IMR-90 (cell line): ENCODE measurements at regions not wholly inside any gene's neighbourhood (a gene's known extent, or its start where the extent isn't known, plus 50 kb on each side); places are given as distances from the start of the nearest gene placed in this dataset.

Experiments
- ATAC-seq: fragments of 200-7000 bp; cut with Tn5 transposase; 2 replicates; pipeline ENCODE4 v1.9.1; 2020; ENCODE audit warnings: low read depth, mild to moderate bottlenecking, moderate library complexity
- BruUV-seq: library from RNA; stranded (reverse); fragments of 400-500 nt; replicated peaks from 2 replicates; lab custom pipeline; 2021; lab: Mats Ljungman, UMichigan
- CTCF ChIA-PET: fragments of 300-600 bp; formaldehyde crosslinking; extraction: SDS; loops from one replicate; lab custom pipeline; 2021; ENCODE audit warnings: antibody characterized with exemption; lab: Yijun Ruan, JAX
- POLR2A ChIA-PET: fragments of 300-600 bp; sonication (Branson Sonifier 250); formaldehyde crosslinking; loops from one replicate; lab custom pipeline; 2022; ENCODE audit warnings: antibody characterized with exemption; ENCODE audit not compliant: unreplicated experiment; lab: Charles Lee
- DNase-seq: peaks from one replicate; pipeline ENCODE4 v3.0.0; 2013
- H2AFZ ChIP-seq: replicated peaks from 2 replicates; pipeline ENCODE3; 2013; ENCODE audit warnings: low read length, mild to moderate bottlenecking; ENCODE audit not compliant: poor library complexity
- H2AK5ac ChIP-seq: 2 replicates; pipeline ENCODE4 v1.6.1; 2013; ENCODE audit warnings: low read depth, low read length, inconsistent platforms
- H2AK9ac ChIP-seq: replicated peaks from 2 replicates; pipeline ENCODE3; 2013; ENCODE audit warnings: mild to moderate bottlenecking, low read depth, low read length, moderate library complexity; ENCODE audit not compliant: poor library complexity
- H2BK120ac ChIP-seq: 2 replicates; pipeline ENCODE4 v1.6.1; 2013; ENCODE audit warnings: low read depth, low read length, inconsistent platforms
- H2BK15ac ChIP-seq: 3 replicates; pipeline ENCODE4 v1.6.1; 2013; ENCODE audit warnings: low read depth, low read length, inconsistent platforms
- H2BK20ac ChIP-seq: 2 replicates; pipeline ENCODE4 v1.6.1; 2013; ENCODE audit warnings: low read depth, mild to moderate bottlenecking, inconsistent platforms, low read length, moderate library complexity
- H2BK5ac ChIP-seq: 2 replicates; pipeline ENCODE4 v1.6.1; 2013; ENCODE audit warnings: mild to moderate bottlenecking, low read depth, low read length, inconsistent platforms; ENCODE audit not compliant: poor library complexity, severe bottlenecking
- H3K14ac ChIP-seq: replicated peaks from 2 replicates; pipeline ENCODE4 v1.6.1; 2013; ENCODE audit warnings: low read depth, low read length, inconsistent platforms
- H3K18ac ChIP-seq: 2 replicates; pipeline ENCODE4 v1.6.1; 2013; ENCODE audit warnings: low read depth, low read length, control low read depth
- H3K23ac ChIP-seq: 2 replicates; pipeline ENCODE4 v1.6.1; 2013; ENCODE audit warnings: low read depth, low read length, inconsistent platforms
- H3K27ac ChIP-seq: 2 replicates; pipeline ENCODE4 v1.5.1; 2013; ENCODE audit warnings: mild to moderate bottlenecking, control low read depth, low read length; ENCODE audit not compliant: insufficient read depth
- H3K27me3 ChIP-seq: 2 replicates; pipeline ENCODE4 v1.6.1; 2013; ENCODE audit warnings: low read length; ENCODE audit not compliant: control insufficient read depth, insufficient read depth
- H3K36me3 ChIP-seq: 2 replicates; pipeline ENCODE4 v1.6.1; 2013; ENCODE audit warnings: low read length, mixed read lengths; ENCODE audit not compliant: control insufficient read depth, insufficient read depth
- H3K4ac ChIP-seq: 2 replicates; pipeline ENCODE4 v1.6.1; 2013; ENCODE audit warnings: low read depth, low read length, inconsistent platforms
- H3K4me1 ChIP-seq: 2 replicates; pipeline ENCODE4 v1.6.1; 2013; ENCODE audit warnings: low read length, mixed read lengths; ENCODE audit not compliant: control insufficient read depth, insufficient read depth
- H3K4me2 ChIP-seq: 2 replicates; pipeline ENCODE4 v1.6.1; 2013; ENCODE audit warnings: low read depth, mild to moderate bottlenecking, control low read depth, low read length, moderate library complexity
- H3K4me3 ChIP-seq: 2 replicates; pipeline ENCODE4 v1.5.1; 2013; ENCODE audit warnings: low read depth, mild to moderate bottlenecking, control low read depth, low read length, moderate library complexity; ENCODE audit not compliant: insufficient read depth
- H3K56ac ChIP-seq: 2 replicates; pipeline ENCODE4 v1.6.1; 2013; ENCODE audit warnings: low read length, inconsistent platforms; ENCODE audit not compliant: insufficient read depth; ENCODE audit errors: extremely low read depth
- H3K79me1 ChIP-seq, 2 experiments: 2 replicates each; pipeline ENCODE4 v1.6.1; 2013; ENCODE audit warnings: low read length in 2 of 2, inconsistent platforms in 1 of 2, low read depth in 1 of 2
- H3K9ac ChIP-seq: 2 replicates; pipeline ENCODE4 v1.6.1; 2013; ENCODE audit warnings: low read depth, low read length, control low read depth
- H3K9me1 ChIP-seq: 2 replicates; pipeline ENCODE4 v1.6.1; 2013; ENCODE audit warnings: low read length, inconsistent platforms; ENCODE audit not compliant: insufficient read depth
- H3K9me3 ChIP-seq: 2 replicates; pipeline ENCODE4 v1.6.1; 2013; ENCODE audit warnings: low read length; ENCODE audit not compliant: control insufficient read depth, insufficient read depth
- H4K20me1 ChIP-seq: 2 replicates; pipeline ENCODE4 v1.6.1; 2013; ENCODE audit warnings: low read length, inconsistent platforms; ENCODE audit not compliant: insufficient read depth
- H4K5ac ChIP-seq: 2 replicates; pipeline ENCODE4 v1.6.1; 2013; ENCODE audit warnings: mild to moderate bottlenecking, low read depth, low read length, control low read depth
- H4K8ac ChIP-seq, 2 experiments: 2 replicates each; pipeline ENCODE4 v1.6.1; 2013; ENCODE audit warnings: low read depth in 2 of 2, low read length in 2 of 2, control low read depth in 1 of 2, inconsistent platforms in 1 of 2
- H4K91ac ChIP-seq: 2 replicates; pipeline ENCODE4 v1.6.1; 2013; ENCODE audit warnings: low read depth, low read length, inconsistent platforms; ENCODE audit not compliant: insufficient read depth
- BHLHE40 ChIP-seq: fragments of 150-350 bp; IDR thresholded peaks from 2 replicates; pipeline ENCODE4 v1.6.1; 2016; ENCODE audit warnings: mild to moderate bottlenecking, low read depth, low read length
- CEBPB ChIP-seq: IDR thresholded peaks from 2 replicates; pipeline ENCODE4 v1.6.1; 2012; ENCODE audit warnings: low read depth, low read length, improper control_type of control experiment
- CHD1 ChIP-seq: IDR thresholded peaks from 2 replicates; pipeline ENCODE4 v1.6.1; 2012; ENCODE audit warnings: low read depth, low read length, improper control_type of control experiment
- ELK1 ChIP-seq: fragments of 150-350 bp; IDR thresholded peaks from 2 replicates; pipeline ENCODE4 v1.6.1; 2016; ENCODE audit warnings: low read depth, mild to moderate bottlenecking, low read length, moderate library complexity, borderline replicate concordance
- FOS ChIP-seq: fragments of 150-350 bp; IDR thresholded peaks from 2 replicates; pipeline ENCODE4 v1.6.1; 2016; ENCODE audit warnings: low read depth, low read length
- MAFK ChIP-seq: IDR thresholded peaks from 2 replicates; pipeline ENCODE4 v1.6.1; 2012; ENCODE audit warnings: low read depth, low read length, improper control_type of control experiment
- MAZ ChIP-seq: IDR thresholded peaks from 2 replicates; pipeline ENCODE4 v1.6.1; 2012; ENCODE audit warnings: low read depth, mild to moderate bottlenecking, low read length, improper control_type of control experiment, moderate library complexity, borderline replicate concordance
- MXI1 ChIP-seq: IDR thresholded peaks from 2 replicates; pipeline ENCODE4 v1.6.1; 2012; ENCODE audit warnings: low read depth, mild to moderate bottlenecking, low read length, moderate library complexity, borderline replicate concordance
- NFE2L2 ChIP-seq: fragments of 150-350 bp; IDR thresholded peaks from 2 replicates; pipeline ENCODE4 v1.6.1; 2016; ENCODE audit warnings: low read depth, mild to moderate bottlenecking, low read length
- POLR2A ChIP-seq: IDR thresholded peaks from 2 replicates; pipeline ENCODE4 v1.6.1; 2012; ENCODE audit warnings: mild to moderate bottlenecking, low read depth, low read length
- RAD21 ChIP-seq: IDR thresholded peaks from 2 replicates; pipeline ENCODE4 v1.6.1; 2012; ENCODE audit warnings: low read length, improper control_type of control experiment
- RCOR1 ChIP-seq: IDR thresholded peaks from 2 replicates; pipeline ENCODE4 v1.6.1; 2012; ENCODE audit warnings: mild to moderate bottlenecking, low read length, improper control_type of control experiment; ENCODE audit not compliant: insufficient replicate concordance
- RFX5 ChIP-seq: IDR thresholded peaks from 2 replicates; pipeline ENCODE4 v1.8.0; 2012; ENCODE audit warnings: low read depth, mild to moderate bottlenecking, low read length, moderate library complexity
- SMC3 ChIP-seq: fragments of 150-350 bp; IDR thresholded peaks from 2 replicates; pipeline ENCODE4 v1.6.1; 2016; ENCODE audit warnings: low read depth, mild to moderate bottlenecking, antibody characterized with exemption, low read length, moderate library complexity
- USF2 ChIP-seq: fragments of 150-350 bp; IDR thresholded peaks from 2 replicates; pipeline ENCODE4 v1.6.1; 2017; ENCODE audit warnings: mild to moderate bottlenecking, antibody characterized with exemption, low read length, low read depth
- WGBS, 2 experiments: methylation state at CpG; one replicate each; pipeline versions ENCODE4 v1.1.5 to v1.1.7; 2013; ENCODE audit warnings: missing lambda C conversion rate in 2 of 2; ENCODE audit not compliant: insufficient read length in 1 of 2; ENCODE audit errors: extremely low coverage in 2 of 2; 5-methylcytosine and 5-hydroxymethylcytosine counted together
- dilution Hi-C: fragments of 300-500 bp; cut with HindIII; formaldehyde crosslinking; loops from one replicate; pipeline ENCODE4 v1.14.3; 2018; ENCODE audit warnings: low sequenced_read_pairs; ENCODE audit not compliant: unreplicated experiment
- in situ Hi-C: fragments of 300-500 bp; cut with MboI; formaldehyde crosslinking; loops from 3 replicates; pipeline ENCODE4 v1.14.3; 2019; ENCODE audit warnings: low sequenced_read_pairs, inconsistent platforms, mixed read lengths
- intact Hi-C: fragments of 100-400 bp; cut with micrococcal nuclease; formaldehyde crosslinking; loops from 2 replicates; pipeline ENCODE4 v1.10.0; 2022
- TF ChIP-seq, protein P1 (sequence below): conservative IDR thresholded peaks from 2 replicates; pipeline ENCODE4 v1.5.1; 2012; ENCODE audit warnings: mild to moderate bottlenecking, low read depth, low read length, improper control_type of control experiment

DNA sequence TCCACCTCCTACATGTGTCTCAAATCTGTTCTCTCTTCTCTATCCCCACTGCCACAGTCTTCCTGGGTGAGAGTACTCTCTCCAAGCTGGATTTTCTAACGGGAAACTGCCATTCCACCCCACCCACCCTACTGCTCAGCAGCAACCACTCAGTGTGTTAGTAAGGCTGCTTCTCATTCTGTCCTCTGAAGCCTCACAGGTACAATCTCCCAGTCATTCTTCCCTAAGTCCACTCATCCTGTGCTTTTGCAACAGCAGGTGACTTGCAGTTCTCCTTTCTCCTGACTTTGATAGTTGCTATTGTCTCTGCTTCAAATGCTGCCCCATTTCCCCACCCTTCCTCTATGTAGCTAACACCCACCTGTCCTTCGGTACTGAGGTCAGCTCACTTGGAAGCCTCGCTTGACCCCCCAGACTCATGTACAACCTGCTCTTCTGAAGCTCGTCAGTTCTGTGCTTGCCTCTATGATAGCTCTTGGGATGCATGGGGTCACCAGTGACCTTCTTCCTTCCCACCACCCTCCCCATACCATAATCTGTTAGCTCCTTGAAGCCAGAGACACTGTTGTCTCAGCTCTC is 188.9 kb downstream of the RRAGC start:
- Histone ChIP-seq H3K4ac (no peak overlapping the region), H2BK120ac (no peak overlapping the region), H3K27ac (no peak overlapping the region), H4K8ac (no peak overlapping the region), H4K20me1 (no peaks in the 10 kb centered on the region), H3K9ac (no peak overlapping the region), H3K27me3 (no peaks in the 10 kb centered on the region), H4K91ac (no peak overlapping the region), H3K18ac (no peak overlapping the region), H3K23ac (no peak overlapping the region), H4K5ac (no peak overlapping the region), H3K14ac (no peak overlapping the region), H2BK5ac (no peak overlapping the region), H3K4me3 (no peak overlapping the region), H3K79me1 (no peaks in the 10 kb centered on the region), H2AK5ac (no peak overlapping the region), H3K9me1 (no peaks in the 10 kb centered on the region), H2AFZ (no peak overlapping the region), H3K9me3 (no peaks in the 10 kb centered on the region), H3K4me2 (no peak overlapping the region), H3K56ac (no peak overlapping the region), H2BK20ac (no peak overlapping the region), H2AK9ac (no peak overlapping the region), H3K4me1 (no peaks in the 10 kb centered on the region), H2BK15ac (no peak overlapping the region), H3K36me3 (no peaks in the 10 kb centered on the region)
- in situ Hi-C loops (no loop called here), dilution Hi-C loops (no loop called here), intact Hi-C loops (no loop called here)
- BruUV-seq, result no TSS peak
- DNase-seq (no peak), ATAC-seq (no peak)
- POLR2A ChIA-PET, result no interaction called here
- CTCF ChIA-PET, result no interaction called here
- TF ChIP-seq CEBPB (no peak), FOS (no peak), POLR2A (no peak), MAFK (no peak), MXI1 (no peak), CHD1 (no peak), MAZ (no peak), RFX5 (no peak), SMC3 (no peak), USF2 (no peak), BHLHE40 (no peak), NFE2L2 (no peak), RCOR1 (no peak), RAD21 (no peak), ELK1 (no peak)
- TF ChIP-seq, protein P1, sequence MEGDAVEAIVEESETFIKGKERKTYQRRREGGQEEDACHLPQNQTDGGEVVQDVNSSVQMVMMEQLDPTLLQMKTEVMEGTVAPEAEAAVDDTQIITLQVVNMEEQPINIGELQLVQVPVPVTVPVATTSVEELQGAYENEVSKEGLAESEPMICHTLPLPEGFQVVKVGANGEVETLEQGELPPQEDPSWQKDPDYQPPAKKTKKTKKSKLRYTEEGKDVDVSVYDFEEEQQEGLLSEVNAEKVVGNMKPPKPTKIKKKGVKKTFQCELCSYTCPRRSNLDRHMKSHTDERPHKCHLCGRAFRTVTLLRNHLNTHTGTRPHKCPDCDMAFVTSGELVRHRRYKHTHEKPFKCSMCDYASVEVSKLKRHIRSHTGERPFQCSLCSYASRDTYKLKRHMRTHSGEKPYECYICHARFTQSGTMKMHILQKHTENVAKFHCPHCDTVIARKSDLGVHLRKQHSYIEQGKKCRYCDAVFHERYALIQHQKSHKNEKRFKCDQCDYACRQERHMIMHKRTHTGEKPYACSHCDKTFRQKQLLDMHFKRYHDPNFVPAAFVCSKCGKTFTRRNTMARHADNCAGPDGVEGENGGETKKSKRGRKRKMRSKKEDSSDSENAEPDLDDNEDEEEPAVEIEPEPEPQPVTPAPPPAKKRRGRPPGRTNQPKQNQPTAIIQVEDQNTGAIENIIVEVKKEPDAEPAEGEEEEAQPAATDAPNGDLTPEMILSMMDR, result no peak
- 100% methylated on average over 1 of the region's 4 CpGs; no CpG with 5 or more reads in 1 of the 2 experiments for WGBS, 2 experiments
